ENCODE measurements at regions not wholly inside any gene's neighbourhood (a gene's known extent, or its start where the extent isn't known, plus 50 kb on each side); places are given as distances from the start of the nearest gene placed in this dataset.

- peak in 2 of 3 donors; percentile 6 to 19 for DNase-seq
Measured at GRCh38 chr6:40906759-40907158, 132.3 kb downstream of the UNC5CL start.

DNA sequence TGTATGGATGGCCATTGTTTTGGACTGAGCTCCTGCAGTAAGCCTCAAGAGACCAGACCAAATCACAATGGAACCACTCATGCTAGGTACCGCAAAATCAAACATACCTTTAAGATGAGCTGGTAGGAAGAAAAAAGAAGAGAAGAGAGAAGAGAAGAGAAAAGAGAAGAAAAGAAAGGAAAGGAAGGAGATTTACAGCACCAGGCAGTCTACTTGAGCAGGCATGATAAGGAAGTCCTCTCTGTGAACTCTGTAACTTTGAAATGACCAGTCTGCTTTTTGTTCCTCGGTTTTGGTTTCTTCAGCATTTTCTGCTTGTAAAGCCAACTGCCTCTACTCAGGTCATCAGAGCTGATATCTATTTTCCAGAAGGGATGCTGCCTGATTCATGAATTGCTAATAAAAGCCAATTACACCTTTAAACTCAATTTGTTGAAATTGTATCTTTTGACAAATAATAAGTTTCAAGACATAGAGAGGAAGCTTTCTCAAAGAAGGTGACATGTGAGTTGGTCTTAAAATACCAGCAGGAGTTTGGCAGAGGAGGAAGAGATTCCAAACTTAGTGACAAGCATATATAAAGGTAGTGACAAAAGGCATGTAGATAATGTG is 134.3 kb downstream of the UNC5CL start:
- no peak for DNase-seq

DNA sequence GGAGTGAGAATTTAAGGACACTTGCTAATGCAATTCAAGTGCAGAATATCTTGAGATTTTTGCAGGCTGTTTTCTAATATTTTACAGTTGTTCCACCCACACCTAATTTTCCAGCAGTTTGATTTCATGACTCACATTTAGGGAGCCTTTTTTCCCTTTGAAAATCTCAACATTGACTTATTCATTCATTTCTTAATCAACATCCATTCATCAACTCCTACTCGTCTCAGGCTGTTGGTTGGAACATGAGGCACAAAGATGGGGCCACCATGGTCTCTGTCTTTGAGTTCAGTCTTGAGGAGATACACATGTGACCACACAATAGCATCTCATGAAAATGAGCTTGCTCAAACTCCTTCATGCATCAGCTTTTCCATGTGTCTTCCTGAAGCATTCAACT is 135.6 kb downstream of the UNC5CL start:
- DNase-seq: no peak

- DNase-seq: no peak
Measured at GRCh38 chr6:40901322-40902055, 137.5 kb downstream of the UNC5CL start.

DNA sequence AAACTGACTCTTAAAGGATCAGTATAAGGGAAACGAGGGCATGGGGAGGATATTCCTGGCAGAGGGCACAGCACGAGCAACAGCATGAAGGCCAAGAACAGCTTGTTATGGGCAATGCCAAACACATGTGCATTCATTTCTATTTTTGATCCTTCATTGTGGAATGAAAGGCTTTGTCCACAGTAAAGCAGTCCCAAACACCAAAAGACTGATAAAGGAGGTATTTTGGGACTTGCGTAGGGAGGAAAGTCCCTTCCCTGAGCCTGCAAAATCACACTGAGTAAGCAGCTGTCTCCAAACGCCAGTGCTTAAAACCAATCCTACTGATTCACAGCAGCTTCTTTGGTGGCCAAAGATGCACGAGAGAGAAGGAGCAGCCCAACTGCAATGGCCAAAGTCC is 138.2 kb downstream of the UNC5CL start:
- no peak for DNase-seq

DNA sequence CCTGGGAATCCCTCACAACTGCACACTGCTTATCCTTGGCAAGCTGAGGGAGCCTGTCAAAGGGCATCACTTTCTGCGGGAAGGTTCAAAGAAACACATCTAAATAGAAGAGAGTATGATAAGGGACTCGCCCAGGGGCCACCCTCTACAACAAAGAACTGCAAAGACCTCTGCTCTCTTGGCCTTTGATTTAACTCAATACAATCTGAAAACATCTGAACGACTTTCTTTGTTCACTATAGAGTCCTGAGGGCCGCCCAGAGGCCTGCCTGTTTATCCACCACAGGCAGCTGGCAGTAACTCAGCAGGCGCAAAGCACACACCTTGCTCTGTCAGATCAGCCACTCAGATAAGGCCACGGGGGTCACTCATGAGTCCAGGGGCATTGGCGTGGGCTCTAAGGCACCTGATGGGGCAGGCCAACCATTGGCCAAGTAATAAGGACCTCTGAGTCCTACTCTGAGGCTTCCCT is 139.3 kb downstream of the UNC5CL start:
- no peak for DNase-seq

GRCh38 chr6:40898073-40898472 is 140.9 kb downstream of the UNC5CL start:
- DNase-seq: no peak

DNA sequence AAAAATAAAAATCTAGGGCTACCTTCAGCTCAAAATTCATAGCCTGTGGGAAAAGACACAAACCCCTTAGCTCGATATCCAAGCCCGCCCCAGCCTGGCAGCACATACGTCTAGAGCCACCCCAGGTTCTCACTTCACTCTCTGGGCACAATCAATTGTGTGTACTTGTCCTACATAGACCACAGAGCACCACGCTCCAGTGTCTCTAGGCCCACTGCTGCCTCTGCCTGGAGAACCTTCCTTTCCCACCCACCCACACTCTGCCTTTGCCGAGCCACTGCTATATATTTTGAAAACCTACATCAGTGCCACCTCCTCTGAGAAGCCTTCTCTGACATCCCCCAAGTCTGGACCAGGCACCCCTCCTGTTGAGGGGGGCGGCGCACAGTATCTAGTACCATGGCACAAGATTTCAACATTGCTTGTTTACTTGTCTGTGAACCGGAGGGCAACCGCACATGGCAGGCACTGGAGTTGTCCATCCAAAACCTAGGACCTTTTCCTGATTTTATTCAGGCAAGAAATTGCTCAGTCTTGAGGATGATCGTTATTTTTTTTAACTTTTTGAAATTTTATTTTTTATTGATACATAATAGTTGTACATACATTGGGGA is 141.5 kb downstream of the UNC5CL start:
- DNase-seq: no peak

DNA sequence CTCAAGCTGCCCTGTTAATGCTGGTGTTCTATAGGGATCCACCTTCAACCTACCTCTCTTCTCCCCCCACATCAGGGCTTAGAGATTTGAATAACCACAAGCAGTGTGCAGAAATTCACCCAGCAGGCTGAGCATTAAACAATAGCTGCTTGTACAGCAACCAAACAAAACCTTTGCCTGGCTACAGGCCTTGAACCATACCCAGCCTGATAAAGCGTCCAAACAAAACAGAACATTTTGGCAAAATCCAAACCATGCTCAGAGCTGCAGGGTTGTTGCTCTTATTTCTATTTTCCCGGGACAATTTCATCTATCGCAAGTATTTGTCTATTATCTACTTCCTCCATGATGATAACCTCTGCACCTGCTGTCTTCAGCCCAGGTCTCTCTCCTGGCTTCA is 142.3 kb downstream of the UNC5CL start:
- no peak for DNase-seq

- peak; percentile 54 to 68 (median 60) for DNase-seq
Measured at GRCh38 chr6:40894962-40895799, 143.8 kb downstream of the UNC5CL start.

GRCh38 chr6:40893021-40893420 is 146.0 kb downstream of the UNC5CL start:
- DNase-seq: no peak

GRCh38 chr6:40892223-40892622 is 146.8 kb downstream of the UNC5CL start:
- no peak for DNase-seq

- DNase-seq: no peak
Measured at GRCh38 chr6:40891686-40892085, 147.3 kb downstream of the UNC5CL start.

DNA sequence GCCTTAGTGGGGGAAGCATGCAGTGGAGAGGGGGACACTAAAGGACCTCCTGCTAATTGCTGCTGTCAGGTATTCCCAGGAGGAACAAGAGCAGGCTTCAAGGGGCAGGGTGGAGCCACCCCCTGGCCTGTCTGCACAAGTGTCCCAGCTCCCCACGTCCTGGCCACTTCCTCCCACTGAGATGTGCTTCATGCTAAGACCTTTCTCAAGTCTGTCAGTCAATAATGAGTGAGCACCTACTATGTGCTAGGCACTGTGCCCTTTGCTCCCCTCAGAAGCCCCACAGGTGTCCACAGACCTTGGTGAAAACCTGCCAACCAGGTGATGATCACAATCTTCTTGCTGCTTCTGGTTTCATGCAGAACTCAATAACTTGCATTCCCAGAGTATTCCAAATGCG is 147.9 kb downstream of the UNC5CL start:
- DNase-seq: no peak

GRCh38 chr6:40889137-40889832 is 149.7 kb downstream of the UNC5CL start:
- no peak for DNase-seq

DNA sequence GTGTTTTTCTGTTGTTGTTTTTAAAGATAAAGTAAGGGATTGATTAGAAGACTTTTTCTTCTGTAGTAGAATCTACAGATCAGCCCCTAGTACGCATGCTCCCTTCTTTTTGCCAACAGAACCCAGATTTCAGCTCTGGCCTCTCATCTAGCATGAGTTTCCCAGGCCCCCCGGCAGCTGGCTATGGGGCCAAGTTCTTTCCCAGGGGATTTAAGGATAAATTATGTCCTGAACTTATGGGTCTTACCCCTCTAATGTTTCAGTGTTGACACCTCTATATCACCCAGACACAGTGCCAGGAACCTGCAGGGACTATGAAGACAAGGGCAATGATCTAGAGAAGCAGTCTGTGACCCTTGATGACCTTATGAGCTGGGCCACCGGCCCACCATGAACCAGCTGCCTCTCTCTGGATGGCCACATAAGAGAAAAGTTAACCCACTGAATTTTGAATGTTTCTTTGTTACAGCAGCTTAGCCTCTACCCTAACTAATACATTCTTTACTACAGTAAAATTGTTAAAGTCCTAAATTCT is 150.5 kb downstream of the UNC5CL start:
- no peak for DNase-seq

- DNase-seq: no peak
Measured at GRCh38 chr6:40887792-40888340, 151.2 kb downstream of the UNC5CL start.

- no peak for DNase-seq
Measured at GRCh38 chr6:40887079-40887791, 151.8 kb downstream of the UNC5CL start.

DNA sequence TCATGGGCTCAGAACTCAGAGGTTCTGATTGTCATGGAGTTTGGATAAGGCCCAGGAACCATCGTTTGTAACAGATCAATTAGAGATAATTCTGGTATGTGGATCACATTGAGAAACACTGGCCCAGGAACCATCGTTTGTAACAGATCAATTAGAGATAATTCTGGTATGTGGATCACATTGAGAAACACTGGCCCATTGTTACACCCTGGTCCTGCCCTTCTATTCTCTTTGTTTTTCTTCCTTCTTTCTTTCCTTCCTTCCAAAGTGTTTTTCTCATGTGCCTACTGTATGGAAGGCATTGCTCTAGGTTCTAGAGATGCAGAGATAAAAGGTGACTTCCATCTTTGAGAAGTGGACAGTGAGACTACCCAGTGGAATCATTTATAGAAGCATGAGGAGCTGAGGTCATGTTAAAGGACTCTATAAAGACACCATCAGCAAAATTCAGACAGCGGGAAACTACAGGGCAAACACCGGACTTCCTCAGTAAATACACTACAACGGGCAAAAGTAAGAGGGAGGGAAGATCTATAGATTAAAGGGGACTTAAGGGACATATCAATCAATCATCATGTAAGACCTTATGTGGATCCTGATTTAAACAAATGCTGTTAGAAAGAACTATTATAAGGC is 153.8 kb downstream of the UNC5CL start:
- no peak for DNase-seq

DNA sequence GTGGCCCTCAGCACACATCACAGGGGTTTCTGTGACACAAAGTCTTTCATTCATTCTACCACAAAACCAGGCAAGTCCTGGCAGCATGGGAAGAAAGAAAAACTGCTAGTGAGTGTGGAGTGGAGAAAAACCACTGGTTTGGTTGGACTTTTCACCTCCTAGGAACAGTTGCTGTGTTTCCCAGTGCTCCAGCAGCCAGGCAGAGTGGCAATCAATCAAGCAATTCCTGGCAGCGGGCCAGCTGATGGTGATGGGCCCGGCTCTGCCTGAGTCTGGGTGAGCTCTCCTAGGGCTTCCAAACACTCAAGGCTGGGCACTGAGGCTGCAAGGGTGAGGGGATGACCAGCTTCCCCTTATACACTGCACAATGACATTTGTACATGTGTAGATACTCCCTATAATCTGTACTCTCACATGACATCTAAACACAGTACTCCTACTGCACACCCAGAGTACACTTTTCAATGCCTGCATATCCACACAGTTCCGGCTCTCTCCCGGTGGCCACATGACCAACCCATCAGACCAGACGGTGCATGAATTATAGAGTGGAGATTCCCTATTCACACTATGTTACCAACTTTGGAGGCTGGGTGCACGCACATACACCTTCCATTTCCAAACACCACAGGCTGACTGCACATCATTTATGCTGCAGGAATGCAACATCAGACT is 156.6 kb downstream of the UNC5CL start:
- no peak for DNase-seq
